Neural progenitor cell (in vitro differentiated cells): ENCODE measurements at regions not wholly inside any gene's neighbourhood (a gene's known extent, or its start where the extent isn't known, plus 50 kb on each side); places are given as distances from the start of the nearest gene placed in this dataset.

ENCODE experiments used
- DNase-seq: peaks from one replicate; pipeline ENCODE4 v3.0.0-alpha.2; 2016; ENCODE audit warnings: low spot score
- H2AFZ ChIP-seq: fragments of 200-600 bp; sonication (generic); replicated peaks from 2 replicates; pipeline ENCODE4 v1.6.1; 2016; ENCODE audit warnings: antibody characterized with exemption
- H3F3A ChIP-seq: fragments of 200-600 bp; sonication (generic); 2 replicates; pipeline ENCODE4 v1.6.1; 2016; ENCODE audit warnings: antibody characterized with exemption, low read depth
- H3K27ac ChIP-seq: fragments of 200-600 bp; sonication (generic); 2 replicates; pipeline ENCODE4 v1.5.1; 2016; ENCODE audit warnings: mild to moderate bottlenecking
- H3K27me3 ChIP-seq: fragments of 200-600 bp; sonication (generic); 2 replicates; pipeline ENCODE4 v1.6.1; 2016; ENCODE audit warnings: mild to moderate bottlenecking, moderate library complexity
- H3K36me3 ChIP-seq: fragments of 200-600 bp; sonication (generic); 2 replicates; pipeline ENCODE4 v1.5.1; 2016
- H3K4me1 ChIP-seq: fragments of 200-600 bp; sonication (generic); 2 replicates; pipeline ENCODE4 v1.6.1; 2016; ENCODE audit warnings: mixed run types
- H3K4me2 ChIP-seq: fragments of 200-600 bp; sonication (generic); 2 replicates; pipeline ENCODE4 v1.6.1; 2016
- H3K4me3 ChIP-seq: fragments of 200-600 bp; sonication (generic); 2 replicates; pipeline ENCODE4 v1.5.1; 2016
- H3K79me2 ChIP-seq: fragments of 200-600 bp; sonication (generic); 2 replicates; pipeline ENCODE4 v1.6.1; 2016; ENCODE audit warnings: low read depth
- H3K9ac ChIP-seq: fragments of 200-600 bp; sonication (generic); 2 replicates; pipeline ENCODE4 v1.6.1; 2016
- H3K9me3 ChIP-seq: fragments of 200-600 bp; sonication (generic); 2 replicates; pipeline ENCODE4 v1.5.1; 2016; ENCODE audit warnings: low read depth
- H4K20me1 ChIP-seq: fragments of 200-600 bp; sonication (generic); 2 replicates; pipeline ENCODE4 v1.6.1; 2016; ENCODE audit warnings: low read depth
- H3K27ac Mint-ChIP-seq: 3 replicates; pipeline ENCODE4 v1.8.0; 2021; ENCODE audit warnings: mixed read lengths
- H3K27me3 Mint-ChIP-seq: 2 replicates; pipeline ENCODE4 v1.8.0; 2022; ENCODE audit warnings: low read depth, mild to moderate bottlenecking, inconsistent platforms, moderate library complexity, mixed read lengths; ENCODE audit not compliant: insufficient read depth
- H3K36me3 Mint-ChIP-seq: 3 replicates; pipeline ENCODE4 v1.8.0; 2021; ENCODE audit warnings: mixed read lengths
- H3K4me1 Mint-ChIP-seq: 3 replicates; pipeline ENCODE4 v1.8.0; 2021; ENCODE audit warnings: mixed read lengths
- H3K4me3 Mint-ChIP-seq: 3 replicates; pipeline ENCODE4 v1.8.0; 2021; ENCODE audit warnings: mild to moderate bottlenecking, moderate library complexity, mixed read lengths
- H3K9me3 Mint-ChIP-seq: 3 replicates; pipeline ENCODE4 v1.8.0; 2020; ENCODE audit warnings: mixed read lengths
- CTCF ChIP-seq: fragments of 200-600 bp; sonication (generic); IDR thresholded peaks from 2 replicates; pipeline ENCODE4 v1.5.1; 2017; ENCODE audit warnings: antibody characterized with exemption, mild to moderate bottlenecking
- EZH2 ChIP-seq: fragments of 200-600 bp; sonication (generic); IDR thresholded peaks from 2 replicates; pipeline ENCODE4 v1.6.1; 2017; ENCODE audit warnings: antibody characterized with exemption, mild to moderate bottlenecking, moderate library complexity
- EZH2phosphoT487 ChIP-seq: fragments of 200-600 bp; sonication (generic); IDR thresholded peaks from 2 replicates; pipeline ENCODE4 v1.6.1; 2017; ENCODE audit warnings: antibody characterized with exemption

- Histone ChIP-seq H3K4me2 (no peak overlapping the region), H3K9me3 (no peaks in the 10 kb centered on the region), H2AFZ (no peak overlapping the region), H3K4me3 (no peak overlapping the region), H3K27ac (no peak overlapping the region), H3K36me3 (no peaks in the 10 kb centered on the region), H3K4me1 (no peaks in the 10 kb centered on the region), H3K9ac (no peak overlapping the region), H3F3A (no peaks in the 10 kb centered on the region), H4K20me1 (no peaks in the 10 kb centered on the region), H3K27me3 (no peaks in the 10 kb centered on the region), H3K79me2 (no peaks in the 10 kb centered on the region)
- Mint-ChIP-seq H3K36me3 (no peaks in the 10 kb centered on the region), H3K27ac (no peak overlapping the region), H3K9me3 (no peaks in the 10 kb centered on the region), H3K4me3 (no peak overlapping the region), H3K4me1 (no peaks in the 10 kb centered on the region), H3K27me3 (no peaks in the 10 kb centered on the region)
- no peak for DNase-seq
- no peak for TF ChIP-seq EZH2phosphoT487
- no peak for TF ChIP-seq CTCF
- no peak for TF ChIP-seq EZH2
Observed at GRCh38 chr4:177948853-177949252, 506.6 kb upstream of the AGA start.

GRCh38 chr4:177951026-177951425 is 508.8 kb upstream of the AGA start:
- Mint-ChIP-seq H3K27me3 (no peaks in the 10 kb centered on the region), H3K36me3 (no peaks in the 10 kb centered on the region), H3K4me1 (no peaks in the 10 kb centered on the region), H3K9me3 (no peaks in the 10 kb centered on the region), H3K4me3 (no peak overlapping the region), H3K27ac (no peak overlapping the region)
- Histone ChIP-seq H3K9me3 (no peaks in the 10 kb centered on the region), H2AFZ (peak overlapping the region; percentile 40), H3K27ac (no peak overlapping the region), H3K27me3 (no peaks in the 10 kb centered on the region), H3K4me3 (no peak overlapping the region), H3K36me3 (no peaks in the 10 kb centered on the region), H4K20me1 (no peaks in the 10 kb centered on the region), H3K4me2 (no peak overlapping the region), H3K9ac (no peak overlapping the region), H3F3A (no peaks in the 10 kb centered on the region), H3K79me2 (no peaks in the 10 kb centered on the region), H3K4me1 (no peaks in the 10 kb centered on the region)
- TF ChIP-seq EZH2 (no peak), EZH2phosphoT487 (no peak), CTCF (no peak)
- DNase-seq, result no peak

GRCh38 chr4:177952723-177953122 is 510.5 kb upstream of the AGA start:
- H3K9me3 Mint-ChIP-seq, result no peaks in the 10 kb centered on the region
- H3K4me1 Mint-ChIP-seq, result no peaks in the 10 kb centered on the region
- Histone ChIP-seq H3K27me3 (no peaks in the 10 kb centered on the region), H2AFZ (no peak overlapping the region), H3F3A (no peaks in the 10 kb centered on the region), H3K27ac (no peak overlapping the region), H3K9me3 (no peaks in the 10 kb centered on the region), H3K4me1 (no peaks in the 10 kb centered on the region), H4K20me1 (no peaks in the 10 kb centered on the region), H3K4me2 (no peak overlapping the region), H3K4me3 (no peak overlapping the region), H3K79me2 (no peaks in the 10 kb centered on the region), H3K36me3 (no peaks in the 10 kb centered on the region), H3K9ac (no peak overlapping the region)
- no peaks in the 10 kb centered on the region for H3K36me3 Mint-ChIP-seq
- no peak overlapping the region for H3K4me3 Mint-ChIP-seq
- DNase-seq, result no peak
- H3K27me3 Mint-ChIP-seq, result no peaks in the 10 kb centered on the region
- no peak for TF ChIP-seq CTCF
- no peak overlapping the region for H3K27ac Mint-ChIP-seq
